Neural progenitor cell (in vitro differentiated cells): ENCODE measurements at regions not wholly inside any gene's neighbourhood (a gene's known extent, or its start where the extent isn't known, plus 50 kb on each side); places are given as distances from the start of the nearest gene placed in this dataset.

Experiments
- EZH2 ChIP-seq: fragments of 200-600 bp; sonication (generic); IDR thresholded peaks from 2 replicates; pipeline ENCODE4 v1.6.1; 2017; ENCODE audit warnings: antibody characterized with exemption, mild to moderate bottlenecking, moderate library complexity
- EZH2phosphoT487 ChIP-seq: fragments of 200-600 bp; sonication (generic); IDR thresholded peaks from 2 replicates; pipeline ENCODE4 v1.6.1; 2017; ENCODE audit warnings: antibody characterized with exemption
- TF ChIP-seq, protein P1 (sequence below): fragments of 200-600 bp; sonication (generic); IDR thresholded peaks from 2 replicates; pipeline ENCODE4 v1.5.1; 2017; ENCODE audit warnings: antibody characterized with exemption, mild to moderate bottlenecking

DNA sequence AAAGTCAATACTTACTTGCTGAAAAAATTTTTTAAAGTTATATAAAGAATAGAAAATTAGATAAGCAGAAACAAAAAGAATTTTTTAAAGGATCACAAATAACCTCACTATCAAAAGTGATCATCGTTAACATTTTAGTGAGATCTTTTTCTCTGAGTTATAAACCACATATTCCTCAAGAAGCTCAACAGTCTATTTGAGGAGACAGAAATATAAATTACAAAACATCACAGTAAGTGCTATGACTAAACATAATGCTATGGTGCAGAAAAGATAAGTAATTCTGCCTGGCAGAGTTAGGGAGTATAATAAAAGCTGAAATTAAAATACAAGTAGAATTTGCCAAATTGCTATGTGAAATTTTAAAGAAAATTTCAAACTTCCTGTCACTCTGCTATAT is 226.7 kb downstream of the LMBRD1 start:
- TF ChIP-seq EZH2 (no peak), EZH2phosphoT487 (no peak)
- TF ChIP-seq, protein P1, sequence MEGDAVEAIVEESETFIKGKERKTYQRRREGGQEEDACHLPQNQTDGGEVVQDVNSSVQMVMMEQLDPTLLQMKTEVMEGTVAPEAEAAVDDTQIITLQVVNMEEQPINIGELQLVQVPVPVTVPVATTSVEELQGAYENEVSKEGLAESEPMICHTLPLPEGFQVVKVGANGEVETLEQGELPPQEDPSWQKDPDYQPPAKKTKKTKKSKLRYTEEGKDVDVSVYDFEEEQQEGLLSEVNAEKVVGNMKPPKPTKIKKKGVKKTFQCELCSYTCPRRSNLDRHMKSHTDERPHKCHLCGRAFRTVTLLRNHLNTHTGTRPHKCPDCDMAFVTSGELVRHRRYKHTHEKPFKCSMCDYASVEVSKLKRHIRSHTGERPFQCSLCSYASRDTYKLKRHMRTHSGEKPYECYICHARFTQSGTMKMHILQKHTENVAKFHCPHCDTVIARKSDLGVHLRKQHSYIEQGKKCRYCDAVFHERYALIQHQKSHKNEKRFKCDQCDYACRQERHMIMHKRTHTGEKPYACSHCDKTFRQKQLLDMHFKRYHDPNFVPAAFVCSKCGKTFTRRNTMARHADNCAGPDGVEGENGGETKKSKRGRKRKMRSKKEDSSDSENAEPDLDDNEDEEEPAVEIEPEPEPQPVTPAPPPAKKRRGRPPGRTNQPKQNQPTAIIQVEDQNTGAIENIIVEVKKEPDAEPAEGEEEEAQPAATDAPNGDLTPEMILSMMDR = no peak
